ENCODE measurements at regions not wholly inside any gene's neighbourhood (a gene's known extent, or its start where the extent isn't known, plus 50 kb on each side); places are given as distances from the start of the nearest gene placed in this dataset.

GRCh38 chr1:147463022-147463421, 78.3 kb upstream of the BCL9 start:
- no peak for DNase-seq

GRCh38 chr1:147466543-147466942, 74.8 kb upstream of the BCL9 start:
- DNase-seq: no peak

GRCh38 chr1:147470079-147470478, 71.2 kb upstream of the BCL9 start:
- DNase-seq: no peak

- no peak for DNase-seq
Observed at GRCh38 chr1:147472489-147472888, 68.8 kb upstream of the BCL9 start.

- DNase-seq: no peak
Observed at GRCh38 chr1:147472966-147473732, 68.2 kb upstream of the BCL9 start.

- no peak for DNase-seq
Observed at GRCh38 chr1:147473733-147474049, 67.6 kb upstream of the BCL9 start.

- no peak for DNase-seq
Observed at GRCh38 chr1:147475488-147475887, 65.8 kb upstream of the BCL9 start.

GRCh38 chr1:147478521-147478920, 62.8 kb upstream of the BCL9 start:
- no peak for DNase-seq

- DNase-seq: no peak
Observed at GRCh38 chr1:147479864-147480564, 61.3 kb upstream of the BCL9 start.

GRCh38 chr1:147480565-147480935, 60.8 kb upstream of the BCL9 start:
- DNase-seq: no peak

GRCh38 chr1:147486876-147487656, 54.2 kb upstream of the BCL9 start:
- DNase-seq: no peak

- no peak for DNase-seq
Observed at GRCh38 chr1:147491098-147491497, 50.2 kb upstream of the BCL9 start.

Data from NCI-H526 (cell line).